ENCODE measurements at regions not wholly inside any gene's neighbourhood (a gene's known extent, or its start where the extent isn't known, plus 50 kb on each side); places are given as distances from the start of the nearest gene placed in this dataset.
"Not testable (repeated sequence)": the region's sequence is repeated elsewhere in the genome, so short reads cannot be mapped to it uniquely, and the experiment has no call there.

GRCh38 chr7:26951407-26951950, 87.1 kb upstream of the SKAP2 start:
- CTCF ChIA-PET: no interaction called here
- no peaks in the 10 kb centered on the region for H3K4me1 Mint-ChIP-seq (ENCODE audit: low read depth)
- DNase-seq (no peak), ATAC-seq (no peak)
- H3K9me3 Mint-ChIP-seq (ENCODE audit: insufficient read depth): no peaks in the 10 kb centered on the region
- H3K4me3 Mint-ChIP-seq: no peak overlapping the region
- H3K27ac Mint-ChIP-seq: no peak overlapping the region
- POLR2A ChIA-PET: no interaction called here
- no peaks in the 10 kb centered on the region for H3K36me3 Mint-ChIP-seq (ENCODE audit: low read depth)
- peaks cover 5% of the 10 kb centered on the region for H3K27me3 Mint-ChIP-seq (ENCODE audit: low read depth)

- Mint-ChIP-seq H3K36me3 (ENCODE audit: low read depth) (no peaks in the 10 kb centered on the region), H3K4me3 (no peak overlapping the region), H3K9me3 (ENCODE audit: insufficient read depth) (no peaks in the 10 kb centered on the region), H3K27ac (no peak overlapping the region), H3K27me3 (ENCODE audit: low read depth) (peaks cover 5% of the 10 kb centered on the region), H3K4me1 (ENCODE audit: low read depth) (no peaks in the 10 kb centered on the region)
- POLR2A ChIA-PET: no interaction called here
- DNase-seq: no peak
- CTCF ChIA-PET: no interaction called here
- no peak for ATAC-seq
Measured at GRCh38 chr7:26950889-26951288, 86.5 kb upstream of the SKAP2 start.

GRCh38 chr7:26949319-26949718, 84.9 kb upstream of the SKAP2 start:
- CTCF ChIA-PET: no interaction called here
- Mint-ChIP-seq H3K36me3 (ENCODE audit: low read depth) (no peaks in the 10 kb centered on the region), H3K9me3 (ENCODE audit: insufficient read depth) (no peaks in the 10 kb centered on the region), H3K4me1 (ENCODE audit: low read depth) (no peaks in the 10 kb centered on the region), H3K4me3 (no peak overlapping the region), H3K27ac (no peak overlapping the region), H3K27me3 (ENCODE audit: low read depth) (peaks cover 5% of the 10 kb centered on the region)
- DNase-seq (no peak), ATAC-seq (no peak)
- POLR2A ChIA-PET: interaction anchor here (0.7 kb wide), 1 partner anchor 234 kb away, joined by 3 read pairs; no protein-coding TSS in a partner anchor

GRCh38 chr7:26948617-26949118, 84.3 kb upstream of the SKAP2 start:
- H3K4me1 Mint-ChIP-seq (ENCODE audit: low read depth): no peaks in the 10 kb centered on the region
- no peak for ATAC-seq
- H3K9me3 Mint-ChIP-seq (ENCODE audit: insufficient read depth): no peaks in the 10 kb centered on the region
- no peak for DNase-seq
- ChIA-PET CTCF (no interaction called here), POLR2A (no interaction called here)
- no peak overlapping the region for H3K27ac Mint-ChIP-seq
- no peak overlapping the region for H3K4me3 Mint-ChIP-seq
- no peaks in the 10 kb centered on the region for H3K36me3 Mint-ChIP-seq (ENCODE audit: low read depth)
- H3K27me3 Mint-ChIP-seq (ENCODE audit: low read depth): peaks cover 5% of the 10 kb centered on the region

- CTCF ChIA-PET: interaction anchor here (0.6 kb wide), 1 partner anchor 1283 kb away, joined by 3 read pairs; no protein-coding TSS in a partner anchor
- Mint-ChIP-seq H3K4me3 (no peak overlapping the region), H3K36me3 (ENCODE audit: low read depth) (no peaks in the 10 kb centered on the region), H3K9me3 (ENCODE audit: insufficient read depth) (no peaks in the 10 kb centered on the region), H3K27ac (no peak overlapping the region), H3K27me3 (ENCODE audit: low read depth) (peaks cover 11% of the 10 kb centered on the region), H3K4me1 (ENCODE audit: low read depth) (no peaks in the 10 kb centered on the region)
- POLR2A ChIA-PET: no interaction called here
- DNase-seq (no peak), ATAC-seq (no peak)
Measured at GRCh38 chr7:26944501-26945358, 80.3 kb upstream of the SKAP2 start.

- no peaks in the 10 kb centered on the region for H3K9me3 Mint-ChIP-seq (ENCODE audit: insufficient read depth)
- no peak for ATAC-seq
- H3K27me3 Mint-ChIP-seq (ENCODE audit: low read depth): peaks cover 6% of the 10 kb centered on the region
- H3K4me3 Mint-ChIP-seq: no peak overlapping the region
- H3K27ac Mint-ChIP-seq: no peak overlapping the region
- no peaks in the 10 kb centered on the region for H3K4me1 Mint-ChIP-seq (ENCODE audit: low read depth)
- H3K36me3 Mint-ChIP-seq (ENCODE audit: low read depth): no peaks in the 10 kb centered on the region
- ChIA-PET CTCF (no interaction called here), POLR2A (no interaction called here)
- DNase-seq: no peak
Measured at GRCh38 chr7:26937939-26938623, 73.7 kb upstream of the SKAP2 start.

GRCh38 chr7:26937306-26937705, 72.9 kb upstream of the SKAP2 start:
- no peaks in the 10 kb centered on the region for H3K36me3 Mint-ChIP-seq (ENCODE audit: low read depth)
- ChIA-PET CTCF (no interaction called here), POLR2A (no interaction called here)
- no peak overlapping the region for H3K4me3 Mint-ChIP-seq
- DNase-seq (no peak), ATAC-seq (no peak)
- no peak overlapping the region for H3K27ac Mint-ChIP-seq
- peaks cover 5% of the 10 kb centered on the region for H3K27me3 Mint-ChIP-seq (ENCODE audit: low read depth)
- no peaks in the 10 kb centered on the region for H3K9me3 Mint-ChIP-seq (ENCODE audit: insufficient read depth)
- H3K4me1 Mint-ChIP-seq (ENCODE audit: low read depth): no peaks in the 10 kb centered on the region

- DNase-seq; H3K27ac Mint-ChIP-seq; H3K4me1 Mint-ChIP-seq (ENCODE audit: low read depth); H3K4me3 Mint-ChIP-seq; POLR2A ChIA-PET; ATAC-seq; CTCF ChIA-PET; H3K36me3 Mint-ChIP-seq (ENCODE audit: low read depth); H3K9me3 Mint-ChIP-seq (ENCODE audit: insufficient read depth); H3K27me3 Mint-ChIP-seq (ENCODE audit: low read depth): not testable (repeated sequence)
Measured at GRCh38 chr7:26932616-26933015, 68.2 kb upstream of the SKAP2 start.

- Mint-ChIP-seq H3K27ac (no peak overlapping the region), H3K9me3 (ENCODE audit: insufficient read depth) (no peaks in the 10 kb centered on the region), H3K36me3 (ENCODE audit: low read depth) (no peaks in the 10 kb centered on the region), H3K27me3 (ENCODE audit: low read depth) (peaks cover 8% of the 10 kb centered on the region), H3K4me3 (no peak overlapping the region), H3K4me1 (ENCODE audit: low read depth) (no peaks in the 10 kb centered on the region)
- DNase-seq: no peak
- no peak for ATAC-seq
- CTCF ChIA-PET: no interaction called here
- POLR2A ChIA-PET: no interaction called here
Measured at GRCh38 chr7:26930845-26931244, 66.5 kb upstream of the SKAP2 start.

- DNase-seq (no peak), ATAC-seq (no peak)
- ChIA-PET POLR2A (no interaction called here), CTCF (no interaction called here)
- Mint-ChIP-seq H3K36me3 (ENCODE audit: low read depth) (no peaks in the 10 kb centered on the region), H3K27me3 (ENCODE audit: low read depth) (peaks cover 8% of the 10 kb centered on the region), H3K4me3 (no peak overlapping the region), H3K4me1 (ENCODE audit: low read depth) (no peaks in the 10 kb centered on the region), H3K27ac (no peak overlapping the region), H3K9me3 (ENCODE audit: insufficient read depth) (no peaks in the 10 kb centered on the region)
Measured at GRCh38 chr7:26930201-26930600, 65.8 kb upstream of the SKAP2 start.

GRCh38 chr7:26928703-26929347, 64.4 kb upstream of the SKAP2 start:
- H3K27me3 Mint-ChIP-seq (ENCODE audit: low read depth): peaks cover 8% of the 10 kb centered on the region
- H3K9me3 Mint-ChIP-seq (ENCODE audit: insufficient read depth): no peaks in the 10 kb centered on the region
- no peaks in the 10 kb centered on the region for H3K36me3 Mint-ChIP-seq (ENCODE audit: low read depth)
- ChIA-PET CTCF (interaction anchor here (0.8 kb wide), 1 partner anchor 15 kb away, joined by 3 read pairs; no protein-coding TSS in a partner anchor), POLR2A (no interaction called here)
- no peak overlapping the region for H3K27ac Mint-ChIP-seq
- ATAC-seq (no peak), DNase-seq (no peak)
- no peaks in the 10 kb centered on the region for H3K4me1 Mint-ChIP-seq (ENCODE audit: low read depth)
- H3K4me3 Mint-ChIP-seq: no peak overlapping the region

GRCh38 chr7:26925768-26926167, 61.4 kb upstream of the SKAP2 start:
- ChIA-PET CTCF (no interaction called here), POLR2A (no interaction called here)
- H3K4me3 Mint-ChIP-seq: no peak overlapping the region

More at GRCh38 chr7:26925768-26926167, 61.4 kb upstream of the SKAP2 start:
- Mint-ChIP-seq H3K36me3 (ENCODE audit: low read depth) (no peaks in the 10 kb centered on the region), H3K4me1 (ENCODE audit: low read depth) (no peaks in the 10 kb centered on the region), H3K9me3 (ENCODE audit: insufficient read depth) (no peaks in the 10 kb centered on the region), H3K27ac (no peak overlapping the region), H3K27me3 (ENCODE audit: low read depth) (peaks cover 6% of the 10 kb centered on the region)
- ATAC-seq (no peak), DNase-seq (no peak)

Data from activated CD8-positive, alpha-beta T cell treated with anti-CD3 and anti-CD28 coated beads, Interleukin-2, amount 10 ng/mL, durations not matched to agents 7 days and 5 days (primary cell).